Activated CD8-positive, alpha-beta memory T cell treated with anti-CD3 and anti-CD28 coated beads, Interleukin-2, amount 10 ng/mL, durations not matched to agents 7 days and 5 days (primary cell): ENCODE measurements at regions not wholly inside any gene's neighbourhood (a gene's known extent, or its start where the extent isn't known, plus 50 kb on each side); places are given as distances from the start of the nearest gene placed in this dataset.

Experiments used
- ATAC-seq: fragments of 150-1000 bp; cut with Tn5 transposase; one replicate; pipeline ENCODE4 v1.10.0; 2021; ENCODE audit warnings: moderate library complexity
- CTCF ChIA-PET: fragments of 350-600 bp; sonication (Branson Sonifier 250); formaldehyde crosslinking; loops from one replicate; lab custom pipeline; 2021; ENCODE audit warnings: antibody characterized with exemption; lab: Charles Lee
- DNase-seq: peaks from one replicate; pipeline ENCODE4 v3.0.0-alpha.2; 2020
- H3K27ac Mint-ChIP-seq: one replicate; pipeline ENCODE4 v1.8.0; 2021; ENCODE audit warnings: mild to moderate bottlenecking, mixed read lengths
- H3K27me3 Mint-ChIP-seq: one replicate; pipeline ENCODE4 v1.8.0; 2021; ENCODE audit warnings: mixed read lengths
- H3K36me3 Mint-ChIP-seq: one replicate; pipeline ENCODE4 v1.8.0; 2021; ENCODE audit warnings: mild to moderate bottlenecking, mixed read lengths
- H3K4me1 Mint-ChIP-seq: one replicate; pipeline ENCODE4 v1.8.0; 2021; ENCODE audit warnings: mixed read lengths
- H3K4me3 Mint-ChIP-seq: one replicate; pipeline ENCODE4 v1.8.0; 2021; ENCODE audit warnings: mild to moderate bottlenecking, moderate library complexity, mixed read lengths
- H3K9me3 Mint-ChIP-seq: one replicate; pipeline ENCODE4 v1.8.0; 2022; ENCODE audit warnings: low read depth, mixed read lengths

DNA sequence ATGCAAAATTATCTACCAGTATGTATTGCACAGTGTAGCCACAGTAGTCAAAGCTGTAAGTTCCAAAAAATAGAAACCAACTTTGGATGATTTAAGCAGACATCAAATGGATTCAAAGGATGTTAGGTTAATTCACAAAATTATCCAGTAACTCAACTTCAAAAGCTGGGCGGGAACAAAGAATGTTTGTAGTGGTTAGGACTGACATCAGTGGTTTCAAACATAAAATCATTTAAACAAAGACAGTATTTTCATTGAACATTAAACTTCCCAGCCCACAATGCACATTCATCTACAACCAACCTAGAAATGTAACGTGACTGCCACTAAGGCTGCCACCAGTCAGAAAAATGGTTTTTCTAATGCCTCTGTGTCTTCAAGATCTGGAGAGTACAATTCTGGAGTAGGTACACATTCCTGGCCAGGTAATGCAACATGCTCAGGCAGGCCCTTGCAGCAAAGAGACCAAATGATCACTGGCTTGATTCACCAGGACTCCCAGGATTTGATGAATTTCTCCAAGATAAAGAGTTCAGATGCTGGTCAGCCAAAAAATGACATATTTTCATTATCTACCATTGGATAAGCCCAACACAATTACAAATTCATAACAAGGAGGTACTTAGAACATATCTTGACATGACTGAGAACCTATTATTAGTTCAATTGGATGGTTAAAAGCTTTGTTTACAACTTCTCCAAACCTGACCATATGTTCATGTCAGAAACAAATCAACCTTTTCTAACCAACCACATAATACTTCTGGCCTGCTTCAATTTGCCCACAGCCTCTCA lies 189.8 kb upstream of the CNTN4 start:
- H3K27me3 Mint-ChIP-seq = no peaks in the 10 kb centered on the region
- H3K4me1 Mint-ChIP-seq = no peaks in the 10 kb centered on the region
- H3K9me3 Mint-ChIP-seq = peaks cover 2% of the 10 kb centered on the region
- no peaks in the 10 kb centered on the region for H3K36me3 Mint-ChIP-seq
- DNase-seq (no peak), ATAC-seq (no peak)
- H3K27ac Mint-ChIP-seq = no peak overlapping the region
- CTCF ChIA-PET = no interaction called here
- no peak overlapping the region for H3K4me3 Mint-ChIP-seq

GRCh38 chr3:1910322-1910721 lies 188.3 kb upstream of the CNTN4 start:
- ATAC-seq = no peak
- H3K36me3 Mint-ChIP-seq = no peaks in the 10 kb centered on the region

DNA sequence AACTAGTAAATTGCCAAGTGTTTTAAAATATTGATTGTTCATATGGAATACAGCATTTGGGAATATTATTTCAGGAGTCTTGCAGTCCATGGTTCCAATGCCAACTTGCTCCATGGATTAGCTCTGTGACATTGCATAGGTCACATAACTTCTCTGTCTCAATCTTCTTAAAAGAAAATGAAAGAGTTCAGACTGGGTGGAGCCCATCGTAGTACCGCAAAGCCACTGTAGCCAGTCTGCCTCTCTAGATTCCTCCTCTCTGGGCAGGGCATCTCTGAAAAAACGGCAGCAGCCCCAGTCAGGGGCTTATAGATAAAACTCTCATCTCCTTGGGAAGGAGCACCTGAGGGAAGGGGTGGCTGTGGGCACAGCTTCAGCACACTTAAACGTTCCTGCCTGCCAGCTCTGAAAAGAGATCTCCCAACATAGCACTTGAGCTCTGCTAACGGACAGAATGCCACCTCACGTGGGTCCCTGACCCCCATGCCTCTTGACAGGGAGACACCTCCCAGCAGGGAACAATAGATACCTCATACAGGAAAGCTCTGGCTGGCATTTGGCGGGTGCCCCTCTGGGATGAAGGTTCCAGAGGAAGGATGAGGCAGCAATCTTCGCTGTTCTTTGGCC lies 168.8 kb upstream of the CNTN4 start:
- Mint-ChIP-seq H3K36me3 (no peaks in the 10 kb centered on the region), H3K27ac (no peak overlapping the region), H3K9me3 (peaks cover 6% of the 10 kb centered on the region), H3K27me3 (no peaks in the 10 kb centered on the region), H3K4me1 (no peaks in the 10 kb centered on the region), H3K4me3 (no peak overlapping the region)
- DNase-seq (no peak), ATAC-seq (no peak)
- CTCF ChIA-PET = no interaction called here

More at GRCh38 chr3:1910322-1910721, 188.3 kb upstream of the CNTN4 start:
- CTCF ChIA-PET = no interaction called here
- Mint-ChIP-seq H3K27ac (no peak overlapping the region), H3K27me3 (no peaks in the 10 kb centered on the region), H3K9me3 (peaks cover 2% of the 10 kb centered on the region), H3K4me3 (no peak overlapping the region), H3K4me1 (no peaks in the 10 kb centered on the region)
- no peak for DNase-seq

DNA sequence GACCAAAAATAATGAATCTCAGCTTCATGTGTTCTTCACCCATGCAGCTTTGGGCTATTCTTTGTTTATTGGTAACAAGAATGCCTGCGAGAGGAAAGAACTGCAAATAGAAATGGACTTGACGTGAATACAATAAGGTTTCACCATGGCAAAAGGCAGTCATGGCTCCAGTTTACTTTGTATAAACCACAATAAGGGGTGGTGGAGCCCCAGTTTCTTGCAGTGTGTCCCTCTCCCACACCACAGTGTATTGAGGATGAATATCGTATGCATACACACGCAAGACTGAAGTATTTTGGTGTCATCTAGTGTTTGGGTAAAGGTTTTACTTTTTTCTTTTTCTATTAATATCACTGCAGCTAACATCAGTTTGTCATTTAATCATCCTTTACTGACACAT lies 159.7 kb upstream of the CNTN4 start:
- Mint-ChIP-seq H3K36me3 (no peaks in the 10 kb centered on the region), H3K4me3 (no peak overlapping the region), H3K27me3 (no peaks in the 10 kb centered on the region), H3K27ac (no peak overlapping the region), H3K4me1 (no peaks in the 10 kb centered on the region), H3K9me3 (peaks cover 8% of the 10 kb centered on the region)
- DNase-seq = no peak
- CTCF ChIA-PET = no interaction called here
- ATAC-seq = no peak

- Mint-ChIP-seq H3K4me1 (no peaks in the 10 kb centered on the region), H3K27ac (no peak overlapping the region), H3K9me3 (peaks cover 12% of the 10 kb centered on the region), H3K4me3 (no peak overlapping the region), H3K27me3 (no peaks in the 10 kb centered on the region), H3K36me3 (no peaks in the 10 kb centered on the region)
- CTCF ChIA-PET = no interaction called here
- ATAC-seq (no peak), DNase-seq (no peak)
Observed at GRCh38 chr3:1942781-1943180, 155.9 kb upstream of the CNTN4 start.

DNA sequence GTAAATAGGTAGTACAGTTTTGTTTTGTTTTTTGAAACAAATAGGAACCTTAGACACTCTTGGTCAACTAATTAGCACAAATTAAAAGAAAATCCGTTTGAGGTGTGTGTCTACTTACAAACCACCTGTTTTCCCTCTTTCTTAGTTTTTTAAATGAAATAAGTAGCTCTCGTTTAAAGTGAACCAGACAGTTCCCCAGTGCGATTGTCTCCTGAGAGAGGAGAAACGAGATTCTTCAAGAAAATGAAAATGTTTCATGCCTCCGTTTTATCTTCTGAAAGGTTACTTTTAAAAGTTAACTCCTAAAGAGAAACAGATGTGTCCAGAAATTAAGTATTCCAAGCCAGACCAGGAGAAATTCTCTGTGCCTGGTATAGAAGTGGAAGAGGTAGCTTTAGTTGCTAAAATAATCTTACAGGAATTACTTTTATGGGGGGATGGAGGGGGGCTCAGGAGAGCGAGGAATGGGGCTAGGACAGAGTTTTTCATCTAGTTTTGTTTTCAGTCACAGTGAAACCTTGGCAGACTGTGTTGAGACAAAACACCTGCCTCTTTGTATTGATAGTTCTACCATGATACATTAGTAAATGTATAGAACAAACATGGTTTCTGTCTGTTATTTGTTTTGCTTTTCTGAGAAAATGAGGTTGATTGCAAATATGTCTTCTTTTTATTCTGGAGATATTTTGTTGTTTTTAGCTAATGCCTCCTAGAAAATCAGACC lies 155.1 kb upstream of the CNTN4 start:
- Mint-ChIP-seq H3K27ac (no peak overlapping the region), H3K9me3 (peaks cover 12% of the 10 kb centered on the region), H3K27me3 (no peaks in the 10 kb centered on the region), H3K36me3 (no peaks in the 10 kb centered on the region), H3K4me3 (no peak overlapping the region), H3K4me1 (no peaks in the 10 kb centered on the region)
- DNase-seq = no peak
- CTCF ChIA-PET = no interaction called here
- ATAC-seq = no peak

GRCh38 chr3:1945698-1946097 lies 153.0 kb upstream of the CNTN4 start:
- H3K27ac Mint-ChIP-seq = no peak overlapping the region
- no peaks in the 10 kb centered on the region for H3K27me3 Mint-ChIP-seq
- CTCF ChIA-PET = no interaction called here
- DNase-seq (no peak), ATAC-seq (no peak)
- H3K4me3 Mint-ChIP-seq = no peak overlapping the region
- peaks cover 9% of the 10 kb centered on the region for H3K9me3 Mint-ChIP-seq
- H3K4me1 Mint-ChIP-seq = no peaks in the 10 kb centered on the region
- no peaks in the 10 kb centered on the region for H3K36me3 Mint-ChIP-seq

- ATAC-seq = no peak
- H3K9me3 Mint-ChIP-seq = peaks cover 6% of the 10 kb centered on the region
- DNase-seq = no peak
- H3K27ac Mint-ChIP-seq = no peak overlapping the region
- no peaks in the 10 kb centered on the region for H3K36me3 Mint-ChIP-seq
- CTCF ChIA-PET = no interaction called here
- H3K4me3 Mint-ChIP-seq = no peak overlapping the region
- no peaks in the 10 kb centered on the region for H3K4me1 Mint-ChIP-seq
- no peaks in the 10 kb centered on the region for H3K27me3 Mint-ChIP-seq
Observed at GRCh38 chr3:1953536-1953935, 145.1 kb upstream of the CNTN4 start.

GRCh38 chr3:1954632-1955031 lies 144.0 kb upstream of the CNTN4 start:
- no peak overlapping the region for H3K4me3 Mint-ChIP-seq
- CTCF ChIA-PET = no interaction called here
- ATAC-seq (no peak), DNase-seq (no peak)
- H3K4me1 Mint-ChIP-seq = no peaks in the 10 kb centered on the region
- H3K36me3 Mint-ChIP-seq = no peaks in the 10 kb centered on the region
- H3K9me3 Mint-ChIP-seq = peaks cover 13% of the 10 kb centered on the region
- no peaks in the 10 kb centered on the region for H3K27me3 Mint-ChIP-seq
- H3K27ac Mint-ChIP-seq = no peak overlapping the region

GRCh38 chr3:1955170-1955569 lies 143.5 kb upstream of the CNTN4 start:
- Mint-ChIP-seq H3K36me3 (no peaks in the 10 kb centered on the region), H3K4me3 (no peak overlapping the region), H3K27me3 (no peaks in the 10 kb centered on the region), H3K27ac (no peak overlapping the region), H3K9me3 (peaks cover 13% of the 10 kb centered on the region), H3K4me1 (no peaks in the 10 kb centered on the region)
- DNase-seq (no peak), ATAC-seq (no peak)
- CTCF ChIA-PET = no interaction called here

DNA sequence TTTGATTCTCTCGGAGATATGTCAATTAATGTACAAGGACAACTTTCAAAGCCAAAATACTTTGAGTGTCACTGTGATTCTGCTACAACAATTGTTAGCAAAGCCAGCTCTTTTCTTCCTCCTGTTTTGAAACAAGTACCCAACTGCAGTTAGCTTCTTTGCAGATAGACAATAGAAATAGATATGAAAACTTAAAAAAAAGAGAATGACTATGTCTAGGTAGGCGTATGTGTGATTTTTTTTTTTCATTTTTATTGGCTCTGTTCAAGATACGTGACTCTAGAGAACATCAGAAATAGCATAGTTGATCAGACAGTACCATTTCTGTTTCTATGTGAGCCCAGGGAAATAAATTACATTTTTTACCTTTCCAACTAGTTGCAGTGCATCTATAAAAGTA lies 142.9 kb upstream of the CNTN4 start:
- H3K4me3 Mint-ChIP-seq = no peak overlapping the region
- DNase-seq (no peak), ATAC-seq (no peak)
- no peaks in the 10 kb centered on the region for H3K27me3 Mint-ChIP-seq
- CTCF ChIA-PET = no interaction called here
- no peak overlapping the region for H3K27ac Mint-ChIP-seq
- H3K4me1 Mint-ChIP-seq = no peaks in the 10 kb centered on the region
- H3K36me3 Mint-ChIP-seq = no peaks in the 10 kb centered on the region
- peaks cover 13% of the 10 kb centered on the region for H3K9me3 Mint-ChIP-seq

DNA sequence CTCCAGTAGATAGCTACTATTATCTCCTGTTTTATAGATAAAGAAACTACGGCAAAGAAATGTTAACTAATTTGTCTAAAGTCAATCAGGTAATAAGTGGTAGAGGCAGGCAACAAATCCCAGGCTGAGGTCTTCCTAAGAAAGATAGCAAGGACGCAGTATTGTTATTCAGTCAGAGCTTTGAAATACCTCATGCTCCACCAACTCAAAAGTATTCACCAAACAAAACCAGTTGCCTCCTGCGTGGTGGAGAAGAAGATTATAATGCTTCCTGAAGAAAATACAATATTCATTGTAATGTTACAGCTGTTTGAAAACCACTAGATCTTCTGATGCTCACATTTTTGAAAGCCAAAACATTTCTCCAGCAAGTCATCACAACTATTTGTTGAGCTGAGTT lies 138.2 kb upstream of the CNTN4 start:
- ATAC-seq (no peak), DNase-seq (no peak)
- no peaks in the 10 kb centered on the region for H3K36me3 Mint-ChIP-seq
- H3K27me3 Mint-ChIP-seq = no peaks in the 10 kb centered on the region
- no peak overlapping the region for H3K4me3 Mint-ChIP-seq
- no peak overlapping the region for H3K27ac Mint-ChIP-seq
- H3K4me1 Mint-ChIP-seq = no peaks in the 10 kb centered on the region
- CTCF ChIA-PET = interaction anchor here (1.7 kb wide), 1 partner anchor 11 kb away, joined by 4 read pairs; no protein-coding TSS in a partner anchor
- peaks cover 13% of the 10 kb centered on the region for H3K9me3 Mint-ChIP-seq

DNA sequence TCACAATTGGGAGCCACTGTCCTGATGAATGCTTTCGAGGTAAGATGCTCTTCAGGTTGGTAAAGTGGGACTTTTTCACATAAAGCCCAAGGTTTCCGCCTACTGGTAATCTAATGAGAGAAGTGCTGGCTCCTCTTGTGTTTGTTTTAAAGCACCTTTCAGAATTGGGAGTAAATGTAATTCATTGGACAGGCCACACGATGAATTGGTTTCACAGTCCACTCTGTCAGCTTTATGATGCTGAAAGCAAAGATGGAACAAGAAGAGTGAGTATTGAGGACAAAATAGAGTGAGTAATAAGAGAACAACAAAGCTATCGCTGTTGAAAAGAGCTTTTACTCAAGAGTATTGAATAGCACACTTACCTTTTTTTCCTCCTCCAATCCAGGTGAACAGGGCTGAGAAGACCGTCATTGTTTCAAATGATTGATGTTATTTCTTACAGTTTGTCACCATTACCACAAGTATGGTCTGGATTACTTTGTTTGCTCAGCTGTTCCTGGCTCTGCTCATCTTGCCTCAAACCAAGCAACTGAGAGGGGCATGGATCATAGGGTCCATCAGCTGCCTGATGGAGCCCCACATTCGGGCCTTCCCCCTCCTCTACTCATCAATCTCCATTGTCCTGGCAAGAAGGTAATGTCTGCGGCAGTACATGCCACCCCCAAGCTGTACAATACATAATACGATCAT lies 136.1 kb upstream of the CNTN4 start:
- H3K36me3 Mint-ChIP-seq = no peaks in the 10 kb centered on the region
- CTCF ChIA-PET = interaction anchor here (1.7 kb wide), 1 partner anchor 9 kb away, joined by 4 read pairs; no protein-coding TSS in a partner anchor
- H3K4me3 Mint-ChIP-seq = no peak overlapping the region
- no peak overlapping the region for H3K27ac Mint-ChIP-seq
- DNase-seq = no peak
- peaks cover 9% of the 10 kb centered on the region for H3K9me3 Mint-ChIP-seq
- no peaks in the 10 kb centered on the region for H3K4me1 Mint-ChIP-seq
- H3K27me3 Mint-ChIP-seq = no peaks in the 10 kb centered on the region
- no peak for ATAC-seq
